Fibroblast of lung (primary cell): ENCODE measurements at regions not wholly inside any gene's neighbourhood (a gene's known extent, or its start where the extent isn't known, plus 50 kb on each side); places are given as distances from the start of the nearest gene placed in this dataset.

Experiments
- EZH2 ChIP-seq: IDR thresholded peaks from 2 replicates; pipeline ENCODE4 v1.5.1; 2012; ENCODE audit warnings: low read length, control low read depth, mild to moderate bottlenecking; ENCODE audit errors: missing control alignments
- TF ChIP-seq, protein P1 (sequence below), 2 donors: IDR thresholded peaks in 1 of 2; conservative IDR thresholded peaks in 1 of 2; 1 replicate in 1 of 2; 2 replicates in 1 of 2; pipeline ENCODE4 v1.5.1; 2011 to 2012; ENCODE audit warnings: low read length in 2 of 2, control low read depth in 1 of 2, inconsistent platforms in 1 of 2, low read depth in 1 of 2, mild to moderate bottlenecking in 1 of 2

DNA sequence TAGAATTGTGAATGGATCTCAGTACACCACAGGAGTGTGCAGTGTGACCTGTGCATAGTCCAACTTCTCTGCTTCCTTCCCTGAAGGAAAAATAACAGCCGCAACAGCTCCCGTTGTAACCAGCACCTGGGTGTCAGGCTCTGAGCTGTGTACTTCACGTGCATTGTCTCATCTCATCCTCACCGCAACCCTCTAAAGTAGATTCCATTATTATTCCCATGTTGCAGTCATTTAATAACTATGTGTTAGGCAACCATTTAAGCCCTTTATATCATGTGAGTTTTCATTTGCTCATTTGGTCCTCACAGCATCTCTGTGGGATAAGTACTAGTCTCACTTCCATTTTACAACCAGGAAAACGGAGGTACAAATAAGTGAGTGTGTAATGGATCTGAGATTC is 247.0 kb upstream of the MAF start:
- TF ChIP-seq, protein P1, sequence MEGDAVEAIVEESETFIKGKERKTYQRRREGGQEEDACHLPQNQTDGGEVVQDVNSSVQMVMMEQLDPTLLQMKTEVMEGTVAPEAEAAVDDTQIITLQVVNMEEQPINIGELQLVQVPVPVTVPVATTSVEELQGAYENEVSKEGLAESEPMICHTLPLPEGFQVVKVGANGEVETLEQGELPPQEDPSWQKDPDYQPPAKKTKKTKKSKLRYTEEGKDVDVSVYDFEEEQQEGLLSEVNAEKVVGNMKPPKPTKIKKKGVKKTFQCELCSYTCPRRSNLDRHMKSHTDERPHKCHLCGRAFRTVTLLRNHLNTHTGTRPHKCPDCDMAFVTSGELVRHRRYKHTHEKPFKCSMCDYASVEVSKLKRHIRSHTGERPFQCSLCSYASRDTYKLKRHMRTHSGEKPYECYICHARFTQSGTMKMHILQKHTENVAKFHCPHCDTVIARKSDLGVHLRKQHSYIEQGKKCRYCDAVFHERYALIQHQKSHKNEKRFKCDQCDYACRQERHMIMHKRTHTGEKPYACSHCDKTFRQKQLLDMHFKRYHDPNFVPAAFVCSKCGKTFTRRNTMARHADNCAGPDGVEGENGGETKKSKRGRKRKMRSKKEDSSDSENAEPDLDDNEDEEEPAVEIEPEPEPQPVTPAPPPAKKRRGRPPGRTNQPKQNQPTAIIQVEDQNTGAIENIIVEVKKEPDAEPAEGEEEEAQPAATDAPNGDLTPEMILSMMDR (conservative IDR thresholded peaks at IDR 0.05 in 1 of 2, IDR thresholded peaks at IDR 0.05 in 1 of 2; ENCODE audit: low read depth in 1 of 2, low read length in 2 of 2): no peak
- TF ChIP-seq EZH2: no peak
